ENCODE measurements at regions not wholly inside any gene's neighbourhood (a gene's known extent, or its start where the extent isn't known, plus 50 kb on each side); places are given as distances from the start of the nearest gene placed in this dataset.

DNA sequence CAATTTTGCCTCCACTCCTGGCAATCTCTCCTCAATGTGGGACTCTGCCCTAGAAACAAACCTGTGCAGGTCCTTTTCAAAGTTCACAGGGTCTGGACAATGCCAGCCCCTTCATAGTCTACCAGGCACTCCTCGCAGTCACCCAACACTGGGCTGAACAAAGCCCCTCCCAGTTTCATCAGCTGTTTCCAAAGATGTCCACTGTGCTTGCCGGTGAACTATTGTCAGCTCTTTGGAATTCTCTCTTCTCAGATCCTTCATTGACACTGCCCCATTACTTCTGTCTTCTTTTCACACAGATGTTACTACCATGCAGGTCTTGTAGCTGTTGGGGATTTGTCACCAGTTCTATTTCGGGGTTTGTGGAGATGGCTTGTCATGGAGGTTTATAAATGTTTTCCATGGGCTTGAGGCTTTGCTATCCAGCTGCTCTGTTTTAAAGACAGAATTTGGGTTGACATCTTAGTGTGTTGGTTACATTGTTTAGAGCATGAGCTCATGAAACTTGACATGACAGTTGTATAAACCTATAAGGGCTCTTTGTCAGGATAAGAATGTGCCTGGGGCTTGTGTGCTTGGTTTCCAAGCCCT lies 77.3 kb upstream of the DHRS4 start:
- no peak for DNase-seq
- Histone ChIP-seq H3K27ac (no peak overlapping the region), H3K4me1 (no peaks in the 10 kb centered on the region), H3K9me3 (no peaks in the 10 kb centered on the region), H3K36me3 (no peaks in the 10 kb centered on the region), H3K27me3 (no peaks in the 10 kb centered on the region), H3K4me3 (no peak overlapping the region)
- in situ Hi-C loops (cut with MboI; ENCODE audit: low sequenced_read_pairs in 4 of 4) (no loop called here), intact Hi-C loops (cut with DNase I; ENCODE audit: low total_unique reads) (no loop called here)
- TF ChIP-seq POLR2A (IDR thresholded peaks at IDR 0.05) = no peak
- TF ChIP-seq, protein P1, sequence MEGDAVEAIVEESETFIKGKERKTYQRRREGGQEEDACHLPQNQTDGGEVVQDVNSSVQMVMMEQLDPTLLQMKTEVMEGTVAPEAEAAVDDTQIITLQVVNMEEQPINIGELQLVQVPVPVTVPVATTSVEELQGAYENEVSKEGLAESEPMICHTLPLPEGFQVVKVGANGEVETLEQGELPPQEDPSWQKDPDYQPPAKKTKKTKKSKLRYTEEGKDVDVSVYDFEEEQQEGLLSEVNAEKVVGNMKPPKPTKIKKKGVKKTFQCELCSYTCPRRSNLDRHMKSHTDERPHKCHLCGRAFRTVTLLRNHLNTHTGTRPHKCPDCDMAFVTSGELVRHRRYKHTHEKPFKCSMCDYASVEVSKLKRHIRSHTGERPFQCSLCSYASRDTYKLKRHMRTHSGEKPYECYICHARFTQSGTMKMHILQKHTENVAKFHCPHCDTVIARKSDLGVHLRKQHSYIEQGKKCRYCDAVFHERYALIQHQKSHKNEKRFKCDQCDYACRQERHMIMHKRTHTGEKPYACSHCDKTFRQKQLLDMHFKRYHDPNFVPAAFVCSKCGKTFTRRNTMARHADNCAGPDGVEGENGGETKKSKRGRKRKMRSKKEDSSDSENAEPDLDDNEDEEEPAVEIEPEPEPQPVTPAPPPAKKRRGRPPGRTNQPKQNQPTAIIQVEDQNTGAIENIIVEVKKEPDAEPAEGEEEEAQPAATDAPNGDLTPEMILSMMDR (IDR thresholded peaks at IDR 0.05 in 4 of 5, conservative IDR thresholded peaks at IDR 0.05 in 1 of 5) = no peak
- no peak for ATAC-seq

DNA sequence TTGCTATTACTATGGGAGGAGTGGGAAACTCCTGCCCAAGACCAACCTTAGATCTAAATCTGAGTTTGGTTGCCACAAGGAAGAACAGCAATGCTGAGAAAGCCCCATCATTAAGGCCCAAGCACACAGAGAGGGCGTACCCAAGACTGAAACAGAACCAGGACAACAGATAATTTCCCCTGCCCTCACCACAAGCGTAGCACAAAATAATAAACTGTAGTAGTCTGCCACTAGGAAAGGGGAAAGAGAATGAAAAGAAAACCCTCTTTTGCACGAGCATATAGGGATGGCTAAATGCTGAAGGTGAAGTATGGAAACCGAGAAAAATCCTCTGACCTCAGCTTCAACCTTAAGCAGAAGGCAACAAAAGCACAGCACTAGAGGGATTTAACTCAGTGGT lies 76.5 kb upstream of the DHRS4 start:
- in situ Hi-C loops (cut with MboI; ENCODE audit: low sequenced_read_pairs in 4 of 4) (no loop called here), intact Hi-C loops (cut with DNase I; ENCODE audit: low total_unique reads) (no loop called here)
- Histone ChIP-seq H3K4me1 (no peaks in the 10 kb centered on the region), H3K27me3 (no peaks in the 10 kb centered on the region), H3K9me3 (no peaks in the 10 kb centered on the region), H3K27ac (no peak overlapping the region), H3K4me3 (no peak overlapping the region), H3K36me3 (no peaks in the 10 kb centered on the region)
- ATAC-seq (no peak), DNase-seq (no peak)
- TF ChIP-seq, protein P1 (IDR thresholded peaks at IDR 0.05 in 4 of 5, conservative IDR thresholded peaks at IDR 0.05 in 1 of 5) = no peak
- no peak for TF ChIP-seq POLR2A (IDR thresholded peaks at IDR 0.05)

DNA sequence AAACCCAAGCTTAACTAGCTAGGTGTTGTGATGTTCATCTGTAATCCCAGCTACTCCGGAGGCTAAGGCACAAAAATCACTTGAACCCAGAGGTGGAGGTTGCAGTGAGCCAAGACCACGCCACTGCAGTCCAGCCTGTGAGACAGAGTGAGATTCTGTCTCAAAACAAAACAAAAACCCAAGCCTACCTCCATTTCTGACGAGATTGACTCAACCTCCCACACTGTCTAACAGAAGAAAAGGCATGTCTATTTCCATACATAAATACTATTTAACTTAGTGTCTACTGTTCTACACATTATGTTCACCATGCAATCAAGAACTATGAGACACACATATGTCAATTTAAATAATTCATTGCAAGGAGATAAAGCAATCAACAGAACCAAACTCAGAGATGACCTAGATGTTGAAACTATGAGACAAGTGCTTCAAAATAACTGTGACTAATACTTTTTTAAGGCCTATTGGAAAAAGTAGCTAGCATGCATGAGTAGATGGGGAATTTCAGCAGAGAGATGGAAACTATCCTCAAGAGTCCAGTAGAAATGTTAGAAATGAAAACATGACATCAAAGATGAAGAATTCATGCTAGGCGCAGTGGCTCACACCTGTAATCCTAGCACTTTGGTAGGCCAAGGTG lies 75.9 kb upstream of the DHRS4 start:
- ATAC-seq (no peak), DNase-seq (no peak)
- in situ Hi-C loops (cut with MboI; ENCODE audit: low sequenced_read_pairs in 4 of 4) = no loop called here
- Histone ChIP-seq H3K9me3 (no peaks in the 10 kb centered on the region), H3K4me1 (no peaks in the 10 kb centered on the region), H3K27me3 (no peaks in the 10 kb centered on the region), H3K4me3 (no peak overlapping the region), H3K36me3 (no peaks in the 10 kb centered on the region), H3K27ac (no peak overlapping the region)
- intact Hi-C loops (cut with DNase I; ENCODE audit: low total_unique reads) = no loop called here
- TF ChIP-seq, protein P1 (IDR thresholded peaks at IDR 0.05 in 4 of 5, conservative IDR thresholded peaks at IDR 0.05 in 1 of 5) = no peak
- no peak for TF ChIP-seq POLR2A (IDR thresholded peaks at IDR 0.05)

DNA sequence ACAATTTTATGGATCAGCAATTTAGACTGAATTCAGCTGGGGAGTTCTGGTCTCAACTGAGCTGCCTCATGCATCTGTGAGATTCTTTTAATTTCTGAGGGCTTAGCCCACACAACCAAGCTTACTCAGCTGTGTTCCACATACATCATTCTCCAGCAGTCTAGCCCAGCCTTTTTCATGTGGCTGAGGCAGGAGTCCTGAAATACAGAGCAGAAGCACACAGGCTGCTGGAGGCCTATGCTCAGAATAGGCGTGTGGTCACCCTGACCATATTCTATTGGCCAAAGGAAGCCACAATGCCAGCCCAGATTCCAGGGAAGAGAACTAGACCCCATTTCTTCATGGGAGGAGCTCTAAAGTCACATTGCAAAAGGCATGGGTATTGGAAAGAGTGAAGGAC lies 72.3 kb upstream of the DHRS4 start:
- intact Hi-C loops (cut with DNase I; ENCODE audit: low total_unique reads) = no loop called here
- no peaks in the 10 kb centered on the region for H3K36me3 ChIP-seq
- H3K27ac ChIP-seq = no peak overlapping the region

More for the DNA sequence above, 72.3 kb upstream of the DHRS4 start:
- ATAC-seq (no peak), DNase-seq (no peak)
- H3K9me3 ChIP-seq = no peaks in the 10 kb centered on the region
- no peak overlapping the region for H3K4me3 ChIP-seq
- H3K4me1 ChIP-seq = no peaks in the 10 kb centered on the region
- in situ Hi-C loops (cut with MboI; ENCODE audit: low sequenced_read_pairs in 4 of 4) = no loop called here
- no peaks in the 10 kb centered on the region for H3K27me3 ChIP-seq
- TF ChIP-seq, protein P1 (IDR thresholded peaks at IDR 0.05 in 4 of 5, conservative IDR thresholded peaks at IDR 0.05 in 1 of 5) = no peak
- no peak for TF ChIP-seq POLR2A (IDR thresholded peaks at IDR 0.05)
